Lower leg skin (tissue), 3 donors: ENCODE measurements at regions not wholly inside any gene's neighbourhood (a gene's known extent, or its start where the extent isn't known, plus 50 kb on each side); places are given as distances from the start of the nearest gene placed in this dataset.
"Not testable (repeated sequence)": the region's sequence is repeated elsewhere in the genome, so short reads cannot be mapped to it uniquely, and the experiment has no call there.

Experiments
- POLR2A ChIP-seq, 2 donors: fragments of 450-650 bp; IDR thresholded peaks; one replicate each; pipeline ENCODE4 v1.6.1; 2016 to 2017; ENCODE audit warnings: antibody characterized with exemption in 2 of 2, mild to moderate bottlenecking in 1 of 2, moderate library complexity in 1 of 2
- TF ChIP-seq, protein P1 (sequence below), 3 donors: fragments of 450-650 bp; IDR thresholded peaks; one replicate each; pipeline ENCODE4 v1.5.1; 2016; ENCODE audit warnings: antibody characterized with exemption in 3 of 3, mild to moderate bottlenecking in 3 of 3, moderate library complexity in 2 of 3

DNA sequence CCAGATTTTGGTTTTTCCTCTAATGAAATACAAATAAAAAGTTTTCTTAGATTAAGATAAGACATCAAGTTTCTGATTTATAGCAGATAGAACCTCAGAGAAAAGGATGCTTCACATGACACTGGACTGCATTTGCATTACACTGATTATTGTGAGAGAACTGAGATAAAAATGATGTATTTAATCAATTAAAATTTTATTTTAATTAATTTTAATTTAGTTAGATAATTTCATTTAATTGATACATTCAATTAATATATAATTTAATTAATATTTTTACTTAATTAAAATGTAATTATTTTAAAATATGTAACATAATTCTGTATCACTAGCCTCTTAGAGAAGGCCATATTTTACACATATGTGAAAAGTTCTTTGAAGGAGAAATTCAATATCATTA is 759.4 kb downstream of the TTLL7 start:
- TF ChIP-seq, protein P1, sequence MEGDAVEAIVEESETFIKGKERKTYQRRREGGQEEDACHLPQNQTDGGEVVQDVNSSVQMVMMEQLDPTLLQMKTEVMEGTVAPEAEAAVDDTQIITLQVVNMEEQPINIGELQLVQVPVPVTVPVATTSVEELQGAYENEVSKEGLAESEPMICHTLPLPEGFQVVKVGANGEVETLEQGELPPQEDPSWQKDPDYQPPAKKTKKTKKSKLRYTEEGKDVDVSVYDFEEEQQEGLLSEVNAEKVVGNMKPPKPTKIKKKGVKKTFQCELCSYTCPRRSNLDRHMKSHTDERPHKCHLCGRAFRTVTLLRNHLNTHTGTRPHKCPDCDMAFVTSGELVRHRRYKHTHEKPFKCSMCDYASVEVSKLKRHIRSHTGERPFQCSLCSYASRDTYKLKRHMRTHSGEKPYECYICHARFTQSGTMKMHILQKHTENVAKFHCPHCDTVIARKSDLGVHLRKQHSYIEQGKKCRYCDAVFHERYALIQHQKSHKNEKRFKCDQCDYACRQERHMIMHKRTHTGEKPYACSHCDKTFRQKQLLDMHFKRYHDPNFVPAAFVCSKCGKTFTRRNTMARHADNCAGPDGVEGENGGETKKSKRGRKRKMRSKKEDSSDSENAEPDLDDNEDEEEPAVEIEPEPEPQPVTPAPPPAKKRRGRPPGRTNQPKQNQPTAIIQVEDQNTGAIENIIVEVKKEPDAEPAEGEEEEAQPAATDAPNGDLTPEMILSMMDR (IDR thresholded peaks at IDR 0.05), result not testable (repeated sequence)
- TF ChIP-seq POLR2A (IDR thresholded peaks at IDR 0.05), result not testable (repeated sequence)
